Mammary epithelial cell (primary cell): ENCODE measurements at regions not wholly inside any gene's neighbourhood (a gene's known extent, or its start where the extent isn't known, plus 50 kb on each side); places are given as distances from the start of the nearest gene placed in this dataset.

Experiments
- CTCF ChIP-seq, 2 donors: IDR thresholded peaks in 1 of 2; conservative IDR thresholded peaks in 1 of 2; 2 replicates each; pipeline ENCODE4 v1.5.1; 2011 to 2012; ENCODE audit warnings: inconsistent platforms in 2 of 2, low read length in 2 of 2, mild to moderate bottlenecking in 2 of 2, control low read depth in 1 of 2, low read depth in 1 of 2; ENCODE audit not compliant: insufficient read depth in 1 of 2; ENCODE audit errors: extremely low read depth in 1 of 2
- EZH2 ChIP-seq: IDR thresholded peaks from 2 replicates; pipeline ENCODE4 v1.6.1; 2012; ENCODE audit warnings: low read length, inconsistent platforms, borderline replicate concordance

GRCh38 chr18:25646971-25647370, 295.0 kb upstream of the ZNF521 start:
- TF ChIP-seq CTCF (conservative IDR thresholded peaks at IDR 0.05 in 1 of 2, IDR thresholded peaks at IDR 0.05 in 1 of 2; ENCODE audit: extremely low read depth in 1 of 2, insufficient read depth in 1 of 2, low read depth in 1 of 2, low read length in 2 of 2) (no peak), EZH2 (no peak)
